ENCODE measurements at regions not wholly inside any gene's neighbourhood (a gene's known extent, or its start where the extent isn't known, plus 50 kb on each side); places are given as distances from the start of the nearest gene placed in this dataset.
"Not testable (repeated sequence)": the region's sequence is repeated elsewhere in the genome, so short reads cannot be mapped to it uniquely, and the experiment has no call there.

- TF ChIP-seq CTCF, POLR2A (IDR thresholded peaks at IDR 0.05): not testable (repeated sequence)
Observed at GRCh38 chr1:120641014-120641302, 82.8 kb upstream of the NBPF26 start.
